Omental fat pad (tissue), 3 donors: ENCODE measurements at regions not wholly inside any gene's neighbourhood (a gene's known extent, or its start where the extent isn't known, plus 50 kb on each side); places are given as distances from the start of the nearest gene placed in this dataset.

Experiments used
- ATAC-seq: fragments of 150-250 bp; one replicate; pipeline ENCODE4 v1.9.1; 2016; ENCODE audit warnings: mild to moderate bottlenecking, moderate library complexity; ENCODE audit not compliant: low FRiP score
- DNase-seq: peaks from one replicate; pipeline ENCODE4 v3.0.0-alpha.2; 2019; ENCODE audit warnings: low spot score
- CTCF ChIP-seq, 3 donors: fragments of 450-650 bp; IDR thresholded peaks; one replicate each; pipeline ENCODE4 v1.5.1; 2016 to 2017; ENCODE audit warnings: antibody characterized with exemption in 3 of 3, mild to moderate bottlenecking in 3 of 3, moderate library complexity in 2 of 3

DNA sequence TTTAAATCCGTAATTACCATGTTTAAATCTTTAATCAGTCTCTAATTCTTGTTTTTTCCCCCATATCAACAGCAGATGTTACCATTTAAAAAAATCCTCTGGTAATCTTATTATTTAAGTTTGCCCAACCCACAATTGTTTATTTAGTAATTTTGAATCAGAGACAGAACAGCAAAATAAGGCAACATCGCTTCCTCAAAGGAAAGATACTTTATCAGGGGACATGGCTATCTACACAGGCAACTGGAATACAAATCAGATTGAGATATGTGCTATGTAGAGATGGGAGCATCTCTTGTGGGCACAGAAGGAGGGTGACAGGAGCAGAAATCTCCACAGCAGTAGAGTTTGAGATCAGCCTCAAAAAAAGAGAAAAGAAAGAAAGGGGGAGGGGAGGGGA lies 674.4 kb downstream of the SEMA5A start:
- no peak for DNase-seq
- ATAC-seq: no peak
- TF ChIP-seq CTCF (IDR thresholded peaks at IDR 0.05): no peak

GRCh38 chr5:8875722-8876121 lies 670.2 kb downstream of the SEMA5A start:
- ATAC-seq: no peak
- DNase-seq: no peak
- TF ChIP-seq CTCF (IDR thresholded peaks at IDR 0.05): no peak

GRCh38 chr5:8879248-8879647 lies 666.6 kb downstream of the SEMA5A start:
- ATAC-seq (no peak), DNase-seq (no peak)
- TF ChIP-seq CTCF (IDR thresholded peaks at IDR 0.05): no peak

GRCh38 chr5:8884029-8884428 lies 661.8 kb downstream of the SEMA5A start:
- ATAC-seq (no peak), DNase-seq (no peak)
- TF ChIP-seq CTCF (IDR thresholded peaks at IDR 0.05): no peak

- no peak for TF ChIP-seq CTCF (IDR thresholded peaks at IDR 0.05)
- DNase-seq: no peak
- ATAC-seq: no peak
Measured at GRCh38 chr5:8892926-8893325, 652.9 kb downstream of the SEMA5A start.

DNA sequence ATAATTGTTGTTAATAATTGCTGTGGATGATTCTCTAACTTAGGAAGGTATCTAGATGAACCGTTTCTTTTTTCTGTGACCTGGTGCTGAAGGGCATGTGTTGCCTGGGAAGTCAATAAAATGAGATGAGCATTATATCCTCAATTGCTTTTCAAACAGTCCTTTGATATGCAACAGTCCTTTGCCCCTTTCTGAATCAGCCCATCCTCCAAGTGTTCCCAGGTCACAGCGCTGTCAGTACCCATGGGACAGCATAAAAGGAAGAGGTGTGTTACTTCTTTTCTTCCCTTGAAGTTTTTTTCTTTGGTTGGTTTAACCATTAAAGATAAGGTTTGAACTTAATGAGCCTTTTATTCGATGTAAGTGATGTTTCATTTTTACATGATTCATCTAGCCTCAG lies 651.8 kb downstream of the SEMA5A start:
- DNase-seq (no peak), ATAC-seq (no peak)
- TF ChIP-seq CTCF (IDR thresholded peaks at IDR 0.05): no peak

GRCh38 chr5:8895062-8895461 lies 650.8 kb downstream of the SEMA5A start:
- DNase-seq: no peak
- ATAC-seq: no peak
- no peak for TF ChIP-seq CTCF (IDR thresholded peaks at IDR 0.05)
